ENCODE measurements at regions not wholly inside any gene's neighbourhood (a gene's known extent, or its start where the extent isn't known, plus 50 kb on each side); places are given as distances from the start of the nearest gene placed in this dataset.

DNA sequence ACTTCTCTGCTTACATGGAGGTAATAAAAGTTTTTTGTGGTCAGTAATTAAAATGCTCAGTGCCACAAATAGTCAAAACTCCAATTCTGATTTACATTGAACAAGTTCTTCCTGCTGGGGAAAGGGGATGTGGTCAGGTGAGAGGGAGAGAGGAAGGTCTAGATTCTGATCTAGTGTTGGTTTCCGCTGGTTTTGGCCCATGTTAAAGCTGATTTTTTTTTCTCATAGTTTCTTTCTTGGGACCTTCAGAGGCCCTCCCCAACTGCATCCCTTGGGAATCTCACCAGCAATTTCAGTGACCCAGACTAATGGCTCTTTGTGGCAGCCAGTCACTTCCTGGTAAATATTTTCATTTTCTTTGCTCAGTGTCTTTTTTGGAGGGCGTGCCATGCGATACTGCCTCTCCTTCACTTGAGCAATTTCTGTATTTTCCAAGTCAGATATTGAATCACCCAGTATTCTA, 332.7 kb downstream of the RAPGEF2 start:
- TF ChIP-seq POLR2A (IDR thresholded peaks at IDR 0.05) (no peak), CTCF (IDR thresholded peaks at IDR 0.05) (no peak)

Data from lower leg skin (tissue), 3 donors.